ENCODE measurements at regions not wholly inside any gene's neighbourhood (a gene's known extent, or its start where the extent isn't known, plus 50 kb on each side); places are given as distances from the start of the nearest gene placed in this dataset.
"Not testable (repeated sequence)": the region's sequence is repeated elsewhere in the genome, so short reads cannot be mapped to it uniquely, and the experiment has no call there.

- not testable (repeated sequence) for TF ChIP-seq CTCF (IDR thresholded peaks at IDR 0.05 in 8 of 11, conservative IDR thresholded peaks at IDR 0.05 in 3 of 11); POLR2AphosphoS5 (IDR thresholded peaks at IDR 0.05)
Measured at GRCh38 chrX:87448613-87449012, 69.0 kb upstream of the KLHL4 start.
